Adipocyte (in vitro differentiated cells): ENCODE measurements at regions not wholly inside any gene's neighbourhood (a gene's known extent, or its start where the extent isn't known, plus 50 kb on each side); places are given as distances from the start of the nearest gene placed in this dataset.
"Not testable (repeated sequence)": the region's sequence is repeated elsewhere in the genome, so short reads cannot be mapped to it uniquely, and the experiment has no call there.

Experiments used
- DNase-seq: peaks from one replicate; pipeline ENCODE4 v3.0.0-alpha.2; 2015; ENCODE audit warnings: low read depth
- H3K27me3 ChIP-seq: replicated peaks from 2 replicates; pipeline ENCODE4 v1.7.0; 2013; ENCODE audit warnings: mild to moderate bottlenecking, low read length, moderate library complexity; ENCODE audit not compliant: control insufficient read depth, insufficient read depth
- H3K36me3 ChIP-seq: 2 replicates; pipeline ENCODE4 v1.7.0; 2013; ENCODE audit warnings: low read length, mild to moderate bottlenecking, moderate library complexity; ENCODE audit not compliant: control insufficient read depth, insufficient read depth, severe bottlenecking
- H3K4me1 ChIP-seq: 2 replicates; pipeline ENCODE4 v1.7.0; 2013; ENCODE audit warnings: mild to moderate bottlenecking, low read length, moderate library complexity; ENCODE audit not compliant: control insufficient read depth, insufficient read depth
- H3K4me3 ChIP-seq: 2 replicates; pipeline ENCODE4 v1.7.0; 2013; ENCODE audit warnings: mild to moderate bottlenecking, low read length, moderate library complexity
- H3K9ac ChIP-seq: 2 replicates; pipeline ENCODE4 v1.7.0; 2013; ENCODE audit warnings: mild to moderate bottlenecking, low read length, moderate library complexity
- H3K9me3 ChIP-seq: 2 replicates; pipeline ENCODE4 v1.7.0; 2013; ENCODE audit warnings: mild to moderate bottlenecking, low read length, moderate library complexity; ENCODE audit not compliant: control insufficient read depth

GRCh38 chr1:198842686-198843085 is 203.8 kb downstream of the PTPRC start:
- DNase-seq: no peak
- no peaks in the 10 kb centered on the region for H3K4me1 ChIP-seq
- no peaks in the 10 kb centered on the region for H3K9me3 ChIP-seq
- H3K9ac ChIP-seq: no peak overlapping the region
- no peaks in the 10 kb centered on the region for H3K27me3 ChIP-seq
- no peak overlapping the region for H3K4me3 ChIP-seq
- H3K36me3 ChIP-seq: no peaks in the 10 kb centered on the region

GRCh38 chr1:198845271-198845670 is 206.4 kb downstream of the PTPRC start:
- no peaks in the 10 kb centered on the region for H3K27me3 ChIP-seq

GRCh38 chr1:198845851-198846250 is 207.0 kb downstream of the PTPRC start:
- no peaks in the 10 kb centered on the region for H3K4me1 ChIP-seq
- no peak overlapping the region for H3K4me3 ChIP-seq
- no peaks in the 10 kb centered on the region for H3K27me3 ChIP-seq
- no peak overlapping the region for H3K9ac ChIP-seq
- no peaks in the 10 kb centered on the region for H3K36me3 ChIP-seq
- no peaks in the 10 kb centered on the region for H3K9me3 ChIP-seq
- no peak for DNase-seq

More at GRCh38 chr1:198845271-198845670, 206.4 kb downstream of the PTPRC start:
- H3K9ac ChIP-seq: no peak overlapping the region
- no peaks in the 10 kb centered on the region for H3K4me1 ChIP-seq
- H3K4me3 ChIP-seq: no peak overlapping the region
- no peak for DNase-seq
- H3K36me3 ChIP-seq: no peaks in the 10 kb centered on the region
- no peaks in the 10 kb centered on the region for H3K9me3 ChIP-seq

GRCh38 chr1:198846556-198846955 is 207.7 kb downstream of the PTPRC start:
- Histone ChIP-seq H3K36me3 (no peaks in the 10 kb centered on the region), H3K9ac (no peak overlapping the region), H3K4me3 (no peak overlapping the region), H3K9me3 (no peaks in the 10 kb centered on the region), H3K27me3 (no peaks in the 10 kb centered on the region), H3K4me1 (no peaks in the 10 kb centered on the region)
- no peak for DNase-seq

- Histone ChIP-seq H3K27me3 (no peaks in the 10 kb centered on the region), H3K4me1 (no peaks in the 10 kb centered on the region), H3K9ac (no peak overlapping the region), H3K4me3 (no peak overlapping the region), H3K36me3 (no peaks in the 10 kb centered on the region), H3K9me3 (no peaks in the 10 kb centered on the region)
- no peak for DNase-seq
Measured at GRCh38 chr1:198848206-198848605, 209.4 kb downstream of the PTPRC start.

- no peaks in the 10 kb centered on the region for H3K27me3 ChIP-seq
- no peaks in the 10 kb centered on the region for H3K4me1 ChIP-seq
- H3K9me3 ChIP-seq: no peaks in the 10 kb centered on the region
- no peak overlapping the region for H3K4me3 ChIP-seq
- no peak for DNase-seq
- no peak overlapping the region for H3K9ac ChIP-seq
- H3K36me3 ChIP-seq: no peaks in the 10 kb centered on the region
Measured at GRCh38 chr1:198848649-198849048, 209.8 kb downstream of the PTPRC start.

- Histone ChIP-seq H3K9me3 (no peaks in the 10 kb centered on the region), H3K27me3 (no peaks in the 10 kb centered on the region), H3K4me3 (no peak overlapping the region), H3K4me1 (no peaks in the 10 kb centered on the region), H3K36me3 (no peaks in the 10 kb centered on the region), H3K9ac (no peak overlapping the region)
- DNase-seq: no peak
Measured at GRCh38 chr1:198849093-198849492, 210.3 kb downstream of the PTPRC start.

GRCh38 chr1:198850196-198850595 is 211.4 kb downstream of the PTPRC start:
- H3K4me1 ChIP-seq: no peaks in the 10 kb centered on the region
- no peak overlapping the region for H3K9ac ChIP-seq
- H3K4me3 ChIP-seq: no peak overlapping the region
- H3K27me3 ChIP-seq: no peaks in the 10 kb centered on the region
- DNase-seq: no peak
- no peaks in the 10 kb centered on the region for H3K9me3 ChIP-seq
- H3K36me3 ChIP-seq: no peaks in the 10 kb centered on the region

- not testable (repeated sequence) for H3K9me3 ChIP-seq, H3K4me3 ChIP-seq, H3K27me3 ChIP-seq, H3K9ac ChIP-seq, H3K4me1 ChIP-seq, H3K36me3 ChIP-seq, DNase-seq
Measured at GRCh38 chr1:198850966-198851365, 212.1 kb downstream of the PTPRC start.

- Histone ChIP-seq H3K4me3 (no peak overlapping the region), H3K4me1 (no peaks in the 10 kb centered on the region), H3K9me3 (no peaks in the 10 kb centered on the region), H3K9ac (no peak overlapping the region), H3K36me3 (no peaks in the 10 kb centered on the region), H3K27me3 (no peaks in the 10 kb centered on the region)
- no peak for DNase-seq
Measured at GRCh38 chr1:198856601-198857000, 217.8 kb downstream of the PTPRC start.

GRCh38 chr1:198858033-198858432 is 219.2 kb downstream of the PTPRC start:
- H3K9me3 ChIP-seq: no peaks in the 10 kb centered on the region
- H3K9ac ChIP-seq: no peak overlapping the region
- H3K4me1 ChIP-seq: no peaks in the 10 kb centered on the region
- no peaks in the 10 kb centered on the region for H3K36me3 ChIP-seq
- no peak overlapping the region for H3K4me3 ChIP-seq
- no peak for DNase-seq
- no peaks in the 10 kb centered on the region for H3K27me3 ChIP-seq

GRCh38 chr1:198860371-198860770 is 221.5 kb downstream of the PTPRC start:
- no peaks in the 10 kb centered on the region for H3K36me3 ChIP-seq
- no peak overlapping the region for H3K4me3 ChIP-seq
- no peak for DNase-seq
- no peaks in the 10 kb centered on the region for H3K27me3 ChIP-seq
- H3K9me3 ChIP-seq: no peaks in the 10 kb centered on the region
- no peak overlapping the region for H3K9ac ChIP-seq
- H3K4me1 ChIP-seq: no peaks in the 10 kb centered on the region
